Breast epithelium (tissue), 3 donors: ENCODE measurements at regions not wholly inside any gene's neighbourhood (a gene's known extent, or its start where the extent isn't known, plus 50 kb on each side); places are given as distances from the start of the nearest gene placed in this dataset.

Source experiments
- CTCF ChIP-seq, 3 donors: fragments of 450-650 bp; IDR thresholded peaks; one replicate each; pipeline ENCODE4 v1.5.1; 2016 to 2017; ENCODE audit warnings: antibody characterized with exemption in 3 of 3, mild to moderate bottlenecking in 3 of 3, moderate library complexity in 3 of 3
- POLR2AphosphoS5 ChIP-seq, 3 donors: sonication (generic); formaldehyde crosslinking; IDR thresholded peaks; one replicate each; pipeline ENCODE4 v1.6.1; 2017; ENCODE audit warnings: antibody characterized with exemption in 3 of 3

GRCh38 chr21:41012425-41012824, 155.5 kb upstream of the BACE2 start:
- no peak for TF ChIP-seq CTCF (IDR thresholded peaks at IDR 0.05)
- no peak for TF ChIP-seq POLR2AphosphoS5 (IDR thresholded peaks at IDR 0.05)
